HG02938 (cell line): ENCODE measurements at regions not wholly inside any gene's neighbourhood (a gene's known extent, or its start where the extent isn't known, plus 50 kb on each side); places are given as distances from the start of the nearest gene placed in this dataset.

Source experiments
- ATAC-seq: cut with Tn5 transposase; IDR thresholded peaks from one replicate; pipeline ENCODE4 v1.9.1; 2021; ENCODE audit warnings: mild to moderate bottlenecking, moderate library complexity; ENCODE audit not compliant: unreplicated experiment

DNA sequence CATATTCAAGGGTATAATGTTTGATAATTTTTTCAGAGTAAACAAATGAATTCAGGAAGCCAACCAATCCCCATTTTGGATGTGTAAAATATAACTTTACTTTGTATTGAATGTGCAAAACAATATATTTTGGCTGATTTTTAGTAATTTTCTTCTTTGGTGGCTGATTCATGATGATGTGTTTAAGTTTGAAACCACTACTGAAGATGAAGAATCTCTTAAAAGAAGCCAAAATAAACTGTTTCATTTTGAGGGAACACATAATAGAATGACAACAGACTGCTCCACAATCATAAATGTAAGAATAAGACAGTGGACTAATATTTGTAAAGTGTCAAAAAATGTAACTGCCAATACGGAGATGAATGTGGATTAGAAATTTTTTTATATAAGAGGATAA is 52.5 kb upstream of the TRIM43 start:
- ATAC-seq: peak; percentile 16

DNA sequence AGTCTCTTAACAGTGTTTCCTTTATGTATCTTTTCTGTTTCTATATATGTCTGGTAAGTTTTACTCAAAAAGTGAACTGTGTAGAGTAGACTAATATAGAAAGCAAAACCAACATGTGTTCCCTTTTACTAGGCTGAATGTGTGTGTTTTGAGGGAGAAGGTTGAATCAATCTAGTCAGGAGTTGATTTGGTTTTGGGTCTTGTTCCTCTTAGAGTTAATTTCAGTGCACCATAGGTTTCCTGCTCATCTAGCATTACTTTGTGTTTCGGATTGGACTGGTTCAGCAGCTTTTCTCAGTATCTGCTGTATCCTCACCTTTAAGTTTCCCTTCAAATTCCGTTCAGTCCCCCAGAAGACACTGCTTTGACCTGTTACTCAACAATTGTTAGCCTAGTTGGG is 52.0 kb upstream of the TRIM43 start:
- ATAC-seq: peak; percentile 70
